HG03378 (cell line): ENCODE measurements at regions not wholly inside any gene's neighbourhood (a gene's known extent, or its start where the extent isn't known, plus 50 kb on each side); places are given as distances from the start of the nearest gene placed in this dataset.

ENCODE experiments used
- ATAC-seq: cut with Tn5 transposase; IDR thresholded peaks from one replicate; pipeline ENCODE4 v1.9.1; 2021; ENCODE audit warnings: mild to moderate bottlenecking, moderate library complexity; ENCODE audit not compliant: unreplicated experiment

GRCh38 chr2:181374781-181375675, 82.2 kb upstream of the ITGA4 start:
- peak; percentile 75 for ATAC-seq

- no peak for ATAC-seq
Measured at GRCh38 chr2:181376442-181376841, 80.7 kb upstream of the ITGA4 start.

GRCh38 chr2:181376999-181377398, 80.2 kb upstream of the ITGA4 start:
- ATAC-seq: no peak

- no peak for ATAC-seq
Measured at GRCh38 chr2:181378491-181378890, 78.7 kb upstream of the ITGA4 start.

GRCh38 chr2:181380581-181380980, 76.6 kb upstream of the ITGA4 start:
- ATAC-seq: no peak

- no peak for ATAC-seq
Measured at GRCh38 chr2:181384923-181385322, 72.3 kb upstream of the ITGA4 start.

GRCh38 chr2:181389524-181389923, 67.7 kb upstream of the ITGA4 start:
- ATAC-seq: no peak

GRCh38 chr2:181393472-181393871, 63.7 kb upstream of the ITGA4 start:
- peak; percentile 81 for ATAC-seq

- ATAC-seq: no peak
Measured at GRCh38 chr2:181394741-181395437, 62.3 kb upstream of the ITGA4 start.

- ATAC-seq: no peak
Measured at GRCh38 chr2:181395851-181396250, 61.3 kb upstream of the ITGA4 start.

GRCh38 chr2:181396256-181397123, 60.7 kb upstream of the ITGA4 start:
- ATAC-seq: no peak

- ATAC-seq: no peak
Measured at GRCh38 chr2:181397331-181397730, 59.9 kb upstream of the ITGA4 start.

GRCh38 chr2:181398000-181398399, 59.2 kb upstream of the ITGA4 start:
- ATAC-seq: no peak

GRCh38 chr2:181399027-181399426, 58.2 kb upstream of the ITGA4 start:
- no peak for ATAC-seq

GRCh38 chr2:181404472-181404871, 52.7 kb upstream of the ITGA4 start:
- ATAC-seq: no peak

GRCh38 chr2:181407171-181407570, 50.0 kb upstream of the ITGA4 start:
- no peak for ATAC-seq
